Ovary (tissue), 7 donors: ENCODE measurements at regions not wholly inside any gene's neighbourhood (a gene's known extent, or its start where the extent isn't known, plus 50 kb on each side); places are given as distances from the start of the nearest gene placed in this dataset.

Source experiments
- DNase-seq, 5 donors: peaks; one replicate each; pipeline ENCODE4 v3.0.0-alpha.2; 2019 to 2020
- H3K27ac ChIP-seq, 2 donors: fragments of 200-600 bp; one replicate each; pipeline versions ENCODE4 v1.5.1 to v1.8.0; 2019 to 2022
- H3K27me3 ChIP-seq: fragments of 200-600 bp; one replicate; pipeline ENCODE4 v1.8.0; 2022
- H3K36me3 ChIP-seq: fragments of 200-600 bp; sonication (generic); one replicate; pipeline ENCODE4 v1.5.1; 2019
- H3K4me1 ChIP-seq: one replicate; pipeline ENCODE4 v1.8.1; 2013; ENCODE audit warnings: mild to moderate bottlenecking, moderate library complexity; ENCODE audit not compliant: insufficient read depth
- H3K4me3 ChIP-seq: fragments of 200-600 bp; sonication (generic); one replicate; pipeline ENCODE4 v1.5.1; 2017
- H3K9me3 ChIP-seq, 2 donors: fragments of 200-600 bp in 1 of 2; sonication (generic) in 1 of 2; one replicate each; pipeline versions ENCODE4 v1.5.1 to v1.8.1; 2013 to 2019; ENCODE audit warnings: mild to moderate bottlenecking in 1 of 2, moderate library complexity in 1 of 2
- CTCF ChIP-seq, 3 donors: fragments of 450-650 bp in 2 of 3; fragments of 200-600 bp in 1 of 3; IDR thresholded peaks; one replicate each; pipeline versions ENCODE4 v1.5.1 to v1.8.0; 2016 to 2022; ENCODE audit warnings: antibody characterized with exemption in 3 of 3, mild to moderate bottlenecking in 1 of 3
- EP300 ChIP-seq: sonication (generic); formaldehyde crosslinking; IDR thresholded peaks from one replicate; pipeline ENCODE4 v1.6.1; 2017; ENCODE audit warnings: antibody characterized with exemption
- POLR2A ChIP-seq: fragments of 450-650 bp; IDR thresholded peaks from one replicate; pipeline ENCODE4 v1.6.1; 2017; ENCODE audit warnings: antibody characterized with exemption, mild to moderate bottlenecking, moderate library complexity
- WGBS, 3 donors: extraction: QIAGEN DNeasy Blood & Tissue Kit in 1 of 3; methylation state at CpG; one replicate each; pipeline versions ENCODE4 v1.1.5 to v1.1.7; 2013 to 2017; 5-methylcytosine and 5-hydroxymethylcytosine counted together
- intact Hi-C, 4 donors: fragments of 100-400 bp; cut with DNase I; formaldehyde crosslinking; loops; one replicate each; pipeline versions ENCODE4 v1.11.0 to v1.15.1; 2022 to 2023
- donor health status: DM: no; HTN: no; CAD: no; lungs with moderate emphysema.
- donor health status: DM: no; HTN: no; CAD: no.
- donor health status: Bipolar disorder and iron deficiency.
- donor health status: DM: no; HTN: no; CAD: no.
- donor health status: DM: yes; HTN: yes; CAD: no.

GRCh38 chr2:151030663-151031230 is 230.9 kb downstream of the RBM43 start:
- no peaks in the 10 kb centered on the region for H3K36me3 ChIP-seq
- H3K4me1 ChIP-seq = no peaks in the 10 kb centered on the region
- no peaks in the 10 kb centered on the region for H3K27me3 ChIP-seq
- TF ChIP-seq POLR2A = no peak
- TF ChIP-seq EP300 = no peak
- TF ChIP-seq CTCF (IDR thresholded peaks at IDR 0.05) = no peak
- 93 to 94% (median 94%) methylated on average over 8 of the region's 8 CpGs for WGBS, 3 donors
- H3K27ac ChIP-seq = no peak overlapping the region
- DNase-seq = no peak
- no peak overlapping the region for H3K4me3 ChIP-seq
- intact Hi-C loops = no loop called here
- no peaks in the 10 kb centered on the region for H3K9me3 ChIP-seq

GRCh38 chr2:151029406-151030157 is 232.1 kb downstream of the RBM43 start:
- Histone ChIP-seq H3K4me1 (no peaks in the 10 kb centered on the region), H3K9me3 (no peaks in the 10 kb centered on the region), H3K36me3 (no peaks in the 10 kb centered on the region), H3K27me3 (no peaks in the 10 kb centered on the region), H3K4me3 (no peak overlapping the region), H3K27ac (no peak overlapping the region)
- DNase-seq = no peak
- intact Hi-C loops = no loop called here
- WGBS, 3 donors = 78 to 83% (median 80%) methylated on average over 4 of the region's 4 CpGs
- TF ChIP-seq CTCF (IDR thresholded peaks at IDR 0.05) = no peak
- TF ChIP-seq POLR2A = no peak

- no peak overlapping the region for H3K27ac ChIP-seq
- DNase-seq = no peak
- TF ChIP-seq POLR2A = no peak
- no peak for TF ChIP-seq CTCF (IDR thresholded peaks at IDR 0.05)
- TF ChIP-seq EP300 = no peak
- intact Hi-C loops = no loop called here
- no peaks in the 10 kb centered on the region for H3K36me3 ChIP-seq
- H3K27me3 ChIP-seq = no peaks in the 10 kb centered on the region
- H3K4me3 ChIP-seq = no peak overlapping the region
- no peaks in the 10 kb centered on the region for H3K9me3 ChIP-seq
- H3K4me1 ChIP-seq = no peaks in the 10 kb centered on the region
Observed at GRCh38 chr2:151028691-151029176, 232.9 kb downstream of the RBM43 start.

- H3K27ac ChIP-seq = no peak overlapping the region
- no peaks in the 10 kb centered on the region for H3K27me3 ChIP-seq
- DNase-seq = no peak
- TF ChIP-seq EP300 = no peak
- TF ChIP-seq POLR2A = no peak
- TF ChIP-seq CTCF (IDR thresholded peaks at IDR 0.05) = no peak
- no peaks in the 10 kb centered on the region for H3K9me3 ChIP-seq
- intact Hi-C loops = no loop called here
- H3K36me3 ChIP-seq = no peaks in the 10 kb centered on the region
- WGBS, 3 donors = 46 to 54% (median 51%) methylated on average over 6 of the region's 6 CpGs
- H3K4me3 ChIP-seq = no peak overlapping the region
- no peaks in the 10 kb centered on the region for H3K4me1 ChIP-seq
Observed at GRCh38 chr2:151027151-151027550, 234.5 kb downstream of the RBM43 start.
